ENCODE measurements at regions not wholly inside any gene's neighbourhood (a gene's known extent, or its start where the extent isn't known, plus 50 kb on each side); places are given as distances from the start of the nearest gene placed in this dataset.

GRCh38 chr2:107008843-107009242 lies 122.9 kb upstream of the ST6GAL2 start:
- TF ChIP-seq ZNF331 (CRISPR knock-in tag; IDR thresholded peaks at IDR 0.05; ENCODE audit: low read depth) (no peak), ETS1 (IDR thresholded peaks at IDR 0.05) (no peak), JUNB (IDR thresholded peaks at IDR 0.05; ENCODE audit: unreplicated experiment) (no peak), CREB1 (CRISPR knock-in tag; IDR thresholded peaks at IDR 0.05; ENCODE audit: low read depth) (no peak), ZNF462 (CRISPR knock-in tag; IDR thresholded peaks at IDR 0.05) (no peak), STAT1 (IDR thresholded peaks at IDR 0.05; ENCODE audit: unreplicated experiment) (no peak), NANOG (IDR thresholded peaks at IDR 0.05; ENCODE audit: borderline replicate concordance) (no peak), EZH2 (IDR thresholded peaks at IDR 0.05; ENCODE audit: low read depth, unreplicated experiment) (no peak), CTCF (conservative IDR thresholded peaks at IDR 0.05; ENCODE audit: low read depth in 2 of 2) (no peak), EZH2phosphoT487 (IDR thresholded peaks at IDR 0.05; ENCODE audit: unreplicated experiment) (no peak), ZNF114 (CRISPR knock-in tag; IDR thresholded peaks at IDR 0.05) (no peak), REST (IDR thresholded peaks at IDR 0.05; ENCODE audit: unreplicated experiment) (no peak), POLR2AphosphoS5 (IDR thresholded peaks at IDR 0.05; ENCODE audit: low read depth) (no peak)
- Mint-ChIP-seq H3K27ac (no peak overlapping the region), H3K4me3 (no peak overlapping the region), H3K9me3 (no peaks in the 10 kb centered on the region), H3K4me1 (peaks cover 5% of the 10 kb centered on the region; the same call in 2 of the 3 replicates), H3K27me3 (ENCODE audit: insufficient read depth, low read depth, poor library complexity) (peaks cover 2% of the 10 kb centered on the region), H3K36me3 (ENCODE audit: low read depth) (no peaks in the 10 kb centered on the region)
- Histone ChIP-seq H3K27me3 (ENCODE audit: insufficient read depth) (no peaks in the 10 kb centered on the region), H2AFZ (no peak overlapping the region), H3K9me2 (ENCODE audit: insufficient read depth) (no peaks in the 10 kb centered on the region), H3K79me2 (replicated peaks; ENCODE audit: insufficient read depth) (no peaks in the 10 kb centered on the region), H3K27ac (ENCODE audit: low read depth) (no peak overlapping the region), H3K36me3 (ENCODE audit: insufficient read depth) (no peaks in the 10 kb centered on the region), H3F3A (replicated peaks; ENCODE audit: low read depth) (no peaks in the 10 kb centered on the region), H4K20me1 (replicated peaks; ENCODE audit: insufficient read depth) (no peaks in the 10 kb centered on the region), H3K4me2 (no peak overlapping the region), H3K4me3 (no peak overlapping the region), H3K4me1 (ENCODE audit: insufficient read depth) (no peaks in the 10 kb centered on the region)
- no peak for ATAC-seq
- DNase-seq (ENCODE audit: low spot score), result no peak
